GM12891 (cell line): ENCODE measurements at regions not wholly inside any gene's neighbourhood (a gene's known extent, or its start where the extent isn't known, plus 50 kb on each side); places are given as distances from the start of the nearest gene placed in this dataset.

Experiments
- POLR2A ChIP-seq: IDR thresholded peaks from 2 replicates; pipeline ENCODE4 v1.6.1; 2011; ENCODE audit warnings: low read depth, low read length, control low read depth
- POLR2AphosphoS5 ChIP-seq: IDR thresholded peaks from 2 replicates; pipeline ENCODE4 v1.6.1; 2011; ENCODE audit warnings: low read depth, low read length, control low read depth
- SPI1 ChIP-seq: IDR thresholded peaks from 2 replicates; pipeline ENCODE4 v1.6.1; 2011; ENCODE audit warnings: low read depth, low read length, control low read depth
- TAF1 ChIP-seq: IDR thresholded peaks from 2 replicates; pipeline ENCODE4 v1.6.1; 2011; ENCODE audit warnings: low read depth, low read length, control low read depth

DNA sequence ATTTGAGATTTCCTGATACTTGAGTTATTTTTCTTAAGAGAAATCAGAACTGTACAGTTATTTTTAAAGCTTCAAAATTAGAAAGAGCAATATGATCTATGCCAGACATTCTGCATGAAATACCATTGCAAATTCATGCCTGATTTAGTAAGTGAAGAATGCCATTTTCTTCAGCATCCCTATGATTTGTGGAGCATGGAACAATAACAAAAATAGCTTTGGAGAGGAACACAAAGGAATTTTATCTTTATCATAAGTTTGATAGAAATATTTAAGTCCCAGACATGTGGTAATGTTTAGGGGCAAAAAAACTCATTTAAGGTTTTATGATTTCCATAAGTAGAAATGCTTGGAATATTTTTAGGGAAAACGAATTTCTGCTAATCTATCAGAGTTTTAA, 1863.4 kb downstream of the EFNA5 start:
- TF ChIP-seq POLR2A (no peak), POLR2AphosphoS5 (no peak), TAF1 (no peak), SPI1 (no peak)
